HuH-7 (cell line): ENCODE measurements at regions not wholly inside any gene's neighbourhood (a gene's known extent, or its start where the extent isn't known, plus 50 kb on each side); places are given as distances from the start of the nearest gene placed in this dataset.
"Not testable (repeated sequence)": the region's sequence is repeated elsewhere in the genome, so short reads cannot be mapped to it uniquely, and the experiment has no call there.

Experiments
- DNase-seq: peaks from one replicate; pipeline ENCODE4 v3.0.0; 2011; ENCODE audit warnings: low spot score

- no peak for DNase-seq
Measured at GRCh38 chr2:222760301-222760897, 88.9 kb downstream of the MOGAT1 start.

- DNase-seq = no peak
Measured at GRCh38 chr2:222761888-222762287, 90.4 kb downstream of the MOGAT1 start.

- no peak for DNase-seq
Measured at GRCh38 chr2:222762342-222762741, 90.9 kb downstream of the MOGAT1 start.

DNA sequence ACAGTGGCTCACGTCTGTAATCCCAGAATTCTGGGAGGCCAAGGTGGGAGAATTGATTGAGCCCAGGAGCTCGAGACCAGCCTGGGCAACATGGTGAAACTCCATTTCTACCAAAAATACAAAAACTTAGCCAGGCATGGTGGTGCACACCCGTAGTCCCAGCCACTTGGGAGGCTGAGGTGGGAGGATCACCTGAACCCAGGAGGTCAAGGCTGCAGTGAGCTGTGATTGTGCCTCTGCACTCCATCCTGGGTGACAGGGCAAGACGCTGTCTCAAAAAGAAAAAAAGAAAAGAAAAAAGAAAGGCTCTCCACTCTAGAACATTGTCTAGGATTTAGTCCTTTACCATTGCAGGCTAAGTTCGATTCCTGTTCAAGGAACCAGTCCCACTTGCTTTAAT is 94.4 kb downstream of the MOGAT1 start:
- not testable (repeated sequence) for DNase-seq

- DNase-seq = not testable (repeated sequence)
Measured at GRCh38 chr2:222768019-222768418, 92.8 kb upstream of the ACSL3 start.

DNA sequence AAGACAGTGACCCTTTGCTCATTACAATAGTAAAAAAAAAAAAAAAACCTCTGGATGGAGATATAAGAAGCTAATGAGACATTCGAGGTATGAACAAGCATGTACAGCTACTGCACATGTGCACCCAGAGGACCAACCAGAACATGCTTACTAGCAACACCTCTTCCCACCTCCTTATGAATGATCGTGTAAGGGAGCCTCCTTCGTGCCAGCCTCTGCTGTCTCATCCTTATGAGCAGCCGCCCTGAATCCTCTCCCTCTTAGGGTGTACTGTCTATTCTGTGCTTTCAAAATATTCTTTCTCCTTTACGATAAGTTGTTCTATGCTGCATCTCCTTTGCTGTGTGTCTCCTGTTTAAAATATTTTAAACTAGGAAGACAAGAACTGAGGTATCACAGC is 91.4 kb upstream of the ACSL3 start:
- no peak for DNase-seq

- no peak for DNase-seq
Measured at GRCh38 chr2:222769941-222770340, 90.9 kb upstream of the ACSL3 start.

DNA sequence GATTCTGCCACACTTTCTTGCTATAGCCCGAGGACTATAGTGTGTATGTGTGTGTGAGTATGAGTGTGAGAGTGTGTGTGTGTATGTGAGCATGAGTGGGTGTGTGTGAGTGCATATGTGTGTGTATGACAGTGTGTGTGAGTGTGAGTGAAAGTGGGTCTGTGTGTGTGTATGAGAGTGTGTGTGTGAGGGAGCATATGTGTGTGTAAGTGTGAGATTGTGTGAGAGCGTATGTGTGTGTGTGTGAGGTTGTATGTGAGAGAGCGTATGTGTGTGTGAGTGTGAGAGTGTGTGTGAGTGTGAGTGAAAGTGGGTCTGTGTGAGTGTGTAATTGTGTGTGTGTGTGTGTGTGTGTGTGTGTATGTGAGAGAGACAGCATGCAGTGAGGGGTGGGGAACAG is 89.0 kb upstream of the ACSL3 start:
- no peak for DNase-seq

DNA sequence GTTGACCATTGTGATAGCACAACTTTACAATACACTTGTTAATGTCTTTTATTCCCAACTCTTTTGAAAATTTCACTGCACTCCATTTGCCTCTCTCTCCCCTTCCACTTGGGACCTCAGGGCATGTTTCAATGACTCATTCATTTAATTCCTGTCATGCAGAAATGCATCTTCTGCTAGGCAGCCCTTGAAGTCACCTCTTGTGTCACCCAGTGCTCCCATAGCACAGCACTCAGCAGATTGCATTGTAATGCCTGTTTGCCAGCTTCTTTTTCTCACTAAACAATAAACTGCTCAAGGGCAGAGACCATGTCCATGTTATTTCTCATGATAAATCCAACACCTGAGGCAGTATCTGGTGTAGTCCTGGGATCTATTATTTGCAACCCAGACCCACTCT is 85.9 kb upstream of the ACSL3 start:
- no peak for DNase-seq

GRCh38 chr2:222776792-222777191 is 84.0 kb upstream of the ACSL3 start:
- DNase-seq = no peak

- DNase-seq = no peak
Measured at GRCh38 chr2:222778400-222778799, 82.4 kb upstream of the ACSL3 start.

DNA sequence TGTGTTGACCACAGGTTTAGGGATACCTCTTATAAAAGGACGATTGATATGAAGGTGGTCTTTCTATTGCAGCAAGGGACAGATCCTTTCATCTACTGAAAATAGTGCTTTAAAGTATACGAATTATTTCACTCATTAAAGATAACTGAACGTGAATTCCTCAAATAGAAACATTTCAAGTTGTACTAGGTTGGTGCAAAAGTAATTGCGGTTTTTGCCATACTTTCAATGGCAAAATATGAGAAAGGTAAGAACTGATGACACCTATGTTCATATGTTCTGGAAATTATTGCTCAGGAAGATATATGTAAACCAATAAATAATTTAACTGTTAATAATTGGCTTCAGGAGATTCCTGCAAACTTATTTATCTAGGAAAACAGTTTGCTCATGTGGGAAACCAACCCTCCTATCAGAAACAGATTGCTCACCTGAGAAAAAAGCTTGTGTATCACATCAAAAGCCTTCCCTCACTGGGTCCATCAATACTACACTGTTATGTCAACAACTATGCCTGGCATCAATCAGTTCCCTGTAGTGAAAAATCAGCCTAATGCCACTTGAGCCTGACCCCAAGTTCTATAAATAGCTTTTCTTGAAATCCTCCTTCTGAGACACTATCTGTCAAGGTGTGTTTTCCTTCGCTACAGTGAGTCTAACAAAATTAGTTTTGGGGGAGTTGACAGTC is 81.5 kb upstream of the ACSL3 start:
- DNase-seq = no peak

GRCh38 chr2:222780051-222780450 is 80.8 kb upstream of the ACSL3 start:
- no peak for DNase-seq

DNA sequence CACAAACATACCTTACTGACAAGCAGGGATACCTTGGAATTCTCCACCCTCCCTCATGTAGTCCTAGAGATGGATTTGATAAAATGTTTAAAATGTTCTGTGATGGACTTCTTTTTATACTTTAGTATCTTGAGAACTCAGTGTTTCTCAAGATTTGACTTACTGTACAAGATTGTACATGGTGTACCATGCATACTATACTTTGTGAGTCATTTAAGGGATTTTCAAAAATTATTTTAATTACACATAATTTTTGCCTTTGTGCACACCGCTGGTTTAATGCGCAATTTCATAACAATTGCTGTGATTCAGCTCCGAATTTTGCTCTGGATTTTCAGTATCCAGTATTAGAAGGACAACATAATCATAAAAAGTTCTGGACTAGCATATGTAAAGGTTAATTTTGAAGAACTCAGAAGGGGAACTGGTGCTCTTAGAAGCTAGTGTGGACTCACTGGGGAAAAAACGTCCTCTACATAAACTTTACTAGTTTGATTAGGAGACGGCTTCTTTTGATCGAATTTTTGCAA is 78.6 kb upstream of the ACSL3 start:
- no peak for DNase-seq

- DNase-seq = no peak
Measured at GRCh38 chr2:222783592-222783991, 77.2 kb upstream of the ACSL3 start.

GRCh38 chr2:222790932-222791331 is 69.9 kb upstream of the ACSL3 start:
- DNase-seq = no peak

- no peak for DNase-seq
Measured at GRCh38 chr2:222792001-222792611, 68.7 kb upstream of the ACSL3 start.

GRCh38 chr2:222794585-222795449 is 66.0 kb upstream of the ACSL3 start:
- no peak for DNase-seq

DNA sequence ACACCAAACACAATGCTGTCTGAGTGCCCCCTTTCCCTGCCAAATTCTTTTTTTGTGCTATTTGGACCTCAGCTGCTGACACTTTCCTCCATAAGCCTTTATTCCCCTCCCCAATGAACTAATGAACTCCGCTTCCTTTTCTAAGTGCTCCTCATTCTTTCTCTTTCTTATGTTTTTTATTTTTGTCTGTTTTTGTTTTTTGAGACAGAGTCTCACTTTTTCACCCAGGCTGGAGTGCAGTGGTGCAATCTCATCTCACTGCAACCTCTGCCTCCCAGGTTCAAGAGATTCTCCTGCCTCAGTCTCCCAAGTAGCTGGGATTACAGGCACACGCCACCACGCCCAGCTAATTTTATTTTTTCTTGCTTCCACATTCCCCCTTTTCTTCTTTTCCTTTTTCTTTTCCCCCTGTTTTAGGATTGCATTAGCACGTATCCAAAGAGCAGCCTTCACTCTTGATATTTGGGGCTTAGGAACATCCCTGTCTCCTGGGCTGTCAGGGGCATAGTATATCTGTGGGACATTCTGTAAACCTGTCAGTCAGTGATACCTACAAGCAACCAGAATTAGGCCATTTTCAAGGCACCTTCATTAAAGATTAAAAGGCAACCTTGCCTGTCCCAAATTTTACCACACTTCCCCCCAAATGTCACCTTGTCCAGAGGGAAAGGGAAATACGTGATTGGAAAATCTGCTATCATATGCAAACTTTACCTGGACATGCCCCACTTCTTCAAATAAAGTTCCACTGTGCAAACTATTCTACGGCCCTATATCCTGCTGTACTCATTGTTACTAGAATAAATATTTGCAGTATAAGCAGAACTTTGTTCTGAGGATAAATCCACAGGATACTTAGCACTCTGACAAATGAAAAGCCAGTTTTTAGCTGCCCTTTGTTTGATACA is 65.1 kb upstream of the ACSL3 start:
- DNase-seq = no peak

GRCh38 chr2:222796413-222797103 is 64.3 kb upstream of the ACSL3 start:
- DNase-seq = peak; percentile 62

GRCh38 chr2:222797261-222797660 is 63.6 kb upstream of the ACSL3 start:
- DNase-seq = no peak
